ENCODE measurements at regions not wholly inside any gene's neighbourhood (a gene's known extent, or its start where the extent isn't known, plus 50 kb on each side); places are given as distances from the start of the nearest gene placed in this dataset.

DNA sequence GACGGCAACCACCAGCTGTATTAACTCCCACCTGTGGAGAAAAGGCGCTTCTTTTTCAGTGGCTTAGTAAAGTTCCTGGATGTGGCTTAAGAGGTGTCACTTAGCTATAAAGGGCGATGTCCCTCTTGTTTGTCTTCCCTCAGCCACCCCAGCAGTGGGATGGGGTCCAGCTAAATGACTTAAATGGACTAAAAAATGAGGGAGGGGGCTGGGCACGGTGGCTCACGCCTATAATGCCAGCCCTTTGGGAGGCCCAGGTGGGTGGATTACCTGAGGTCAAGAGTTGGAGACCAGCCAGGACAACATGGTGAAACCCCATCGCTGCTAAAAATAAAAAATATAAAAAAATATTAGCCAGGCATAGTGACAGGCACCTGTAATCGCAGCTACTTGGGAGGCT is 667.5 kb upstream of the RBFOX1 start:
- DNase-seq (ENCODE audit: low read depth): no peak

DNA sequence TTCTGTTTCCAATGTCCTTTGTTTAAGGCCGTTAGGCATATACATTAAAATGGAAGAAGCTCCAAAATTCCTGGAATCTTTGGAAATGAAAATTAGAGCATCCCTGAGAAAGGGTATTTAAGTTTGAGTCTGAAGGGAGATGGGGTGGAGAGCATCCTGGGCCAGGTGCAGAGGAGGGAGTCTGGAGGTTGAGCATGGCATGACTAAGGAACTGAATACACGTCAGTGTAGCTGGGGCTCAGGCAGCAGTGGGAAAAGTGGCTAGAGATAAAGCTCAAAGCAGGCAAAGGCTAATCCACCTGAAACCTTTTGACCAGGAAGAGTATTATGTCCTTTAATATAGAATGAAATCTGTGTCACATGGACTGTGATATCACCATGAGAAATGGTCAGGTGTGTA is 669.0 kb upstream of the RBFOX1 start:
- no peak for DNase-seq (ENCODE audit: low read depth)

DNA sequence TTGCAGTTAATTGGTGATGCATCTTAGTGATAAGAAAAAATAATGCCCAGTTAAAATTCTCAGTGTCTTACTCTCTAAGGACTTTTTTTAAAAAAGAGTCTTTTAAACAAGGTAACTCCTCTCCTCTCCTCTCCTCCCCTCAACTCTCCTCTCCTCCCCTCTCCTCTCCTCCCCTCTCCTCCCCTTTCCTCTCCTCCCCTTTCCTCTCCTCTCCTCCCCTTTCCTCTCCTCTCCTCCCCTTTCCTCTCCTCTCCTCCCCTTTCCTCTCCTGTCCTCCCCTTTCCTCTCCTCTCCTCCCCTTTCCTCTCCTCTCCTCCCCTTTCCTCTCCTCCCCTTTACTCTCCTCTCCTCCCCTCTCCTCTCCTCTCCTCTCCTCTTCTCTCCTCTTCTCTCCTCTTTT is 675.9 kb upstream of the RBFOX1 start:
- DNase-seq (ENCODE audit: low read depth): no peak

DNA sequence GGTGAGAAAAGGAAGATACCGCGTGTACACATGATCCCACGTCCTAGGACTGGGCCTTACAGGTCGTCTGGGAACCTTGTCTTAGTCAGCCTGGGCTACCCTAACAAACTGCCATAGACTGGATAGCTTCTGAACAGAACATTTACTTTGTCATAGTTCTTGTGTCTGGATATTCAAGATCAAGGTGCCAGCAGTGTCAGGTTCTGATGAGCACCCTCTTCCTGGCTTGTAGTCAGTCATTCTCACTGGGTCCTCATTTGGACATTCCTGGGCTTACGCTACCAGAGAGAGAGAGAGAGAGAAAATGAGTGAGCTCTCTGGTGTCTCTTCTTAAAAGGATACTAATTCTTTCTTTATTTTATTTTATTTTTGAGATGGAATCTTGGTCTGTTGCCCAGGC is 685.8 kb upstream of the RBFOX1 start:
- no peak for DNase-seq (ENCODE audit: low read depth)

DNA sequence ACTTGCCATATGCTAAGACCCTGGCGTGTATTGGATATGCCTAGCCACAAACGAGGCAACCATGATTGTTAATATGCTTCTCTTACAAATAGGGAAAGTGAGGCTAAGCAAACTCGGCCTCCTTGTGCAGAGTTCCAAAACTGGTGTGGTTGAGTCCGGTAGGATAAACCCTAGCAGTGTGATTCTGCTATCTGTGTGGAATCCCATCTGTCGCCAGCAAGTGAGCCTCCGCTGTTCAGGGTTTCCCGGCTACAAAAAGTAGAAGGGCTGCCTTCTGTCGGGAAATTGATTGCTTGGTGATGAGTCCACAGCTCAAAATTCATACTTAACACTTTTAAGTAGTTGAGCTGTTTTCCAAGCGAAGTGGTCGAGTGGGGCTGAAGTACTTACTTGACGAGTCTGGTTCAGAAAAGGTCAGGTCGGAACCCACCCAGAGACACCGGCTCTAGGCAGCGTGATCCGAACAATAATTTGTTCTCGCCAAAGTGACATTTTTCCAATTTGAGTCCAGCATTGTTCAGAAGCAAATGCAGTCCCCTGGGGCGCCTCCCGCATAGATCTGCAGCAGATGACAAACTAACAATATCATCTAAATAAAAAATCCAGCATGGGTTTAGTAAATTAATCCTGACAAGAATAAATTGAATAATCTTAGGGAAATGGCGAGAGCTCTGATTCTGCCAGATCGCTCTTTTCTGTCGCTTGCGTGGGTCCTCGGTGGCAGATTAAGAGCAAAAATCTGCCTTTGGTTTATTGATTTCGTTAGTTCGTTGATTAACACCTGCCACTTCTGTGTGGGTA is 686.7 kb upstream of the RBFOX1 start:
- no peak for DNase-seq (ENCODE audit: low read depth)

DNA sequence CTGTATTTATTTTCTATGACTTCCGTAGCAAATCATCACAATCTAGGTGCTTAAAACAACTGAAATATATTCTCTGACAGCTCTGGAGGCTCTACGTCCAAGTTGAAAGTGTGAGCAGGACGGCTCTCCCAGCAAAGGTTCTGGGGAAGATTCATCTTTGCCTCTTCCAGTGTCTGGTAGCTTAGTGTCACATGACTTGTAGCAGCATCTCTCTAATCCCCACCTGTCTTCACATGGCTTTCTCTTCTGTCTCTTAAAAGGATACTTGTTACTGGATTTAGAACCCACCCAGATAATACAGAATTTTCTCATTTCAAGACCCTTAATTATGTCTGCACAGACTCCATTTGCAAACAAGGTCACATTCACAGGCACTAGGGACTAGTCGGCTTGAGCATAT is 687.7 kb upstream of the RBFOX1 start:
- no peak for DNase-seq (ENCODE audit: low read depth)

DNA sequence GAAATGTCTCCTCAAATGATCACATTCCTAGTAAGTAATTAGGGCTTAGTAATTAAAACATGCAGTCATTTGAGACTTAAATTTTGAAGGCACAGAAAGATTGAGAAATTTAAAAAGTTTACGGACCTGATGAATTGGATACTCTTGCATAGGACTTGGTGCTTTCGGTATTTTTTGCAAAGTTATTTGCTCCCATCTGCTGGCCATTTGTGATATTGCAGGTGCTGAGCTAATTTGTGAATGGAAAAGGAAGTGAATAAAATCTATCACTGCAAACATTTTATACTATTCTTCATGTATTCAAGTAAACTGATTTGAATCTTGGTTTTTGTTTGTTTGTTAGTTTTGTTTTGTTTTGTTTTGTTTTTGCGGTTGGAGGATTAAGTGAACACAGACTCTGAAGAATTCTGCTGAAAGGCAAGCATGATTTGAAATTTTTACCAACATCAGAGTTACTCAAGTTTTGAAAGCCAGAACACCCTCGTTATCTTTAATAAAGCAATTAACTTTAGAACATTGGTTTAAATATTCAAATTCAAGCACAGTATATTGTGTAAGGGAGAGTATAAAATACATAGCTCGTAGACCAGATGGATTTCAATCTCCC is 689.5 kb upstream of the RBFOX1 start:
- DNase-seq (ENCODE audit: low read depth): peak; percentile 35

DNA sequence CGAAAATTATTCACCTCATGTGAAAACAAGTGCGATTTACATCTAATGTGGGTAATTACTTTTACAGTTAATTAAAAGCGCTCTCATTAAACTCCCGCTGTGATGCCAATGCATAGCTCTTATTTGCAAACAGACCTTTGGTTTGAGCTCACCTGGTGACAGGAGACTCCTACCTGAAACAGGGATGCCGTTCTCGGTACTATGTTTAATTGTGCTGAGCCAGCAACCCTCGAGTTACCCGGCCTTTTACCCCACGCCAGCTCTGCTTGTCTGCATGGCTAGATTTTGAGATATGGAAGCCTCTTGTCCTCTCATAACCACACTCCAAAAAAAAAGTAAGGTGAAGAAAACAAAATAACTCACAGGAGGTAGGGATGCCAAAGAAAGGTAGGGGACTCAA is 690.4 kb upstream of the RBFOX1 start:
- DNase-seq (ENCODE audit: low read depth): no peak

DNA sequence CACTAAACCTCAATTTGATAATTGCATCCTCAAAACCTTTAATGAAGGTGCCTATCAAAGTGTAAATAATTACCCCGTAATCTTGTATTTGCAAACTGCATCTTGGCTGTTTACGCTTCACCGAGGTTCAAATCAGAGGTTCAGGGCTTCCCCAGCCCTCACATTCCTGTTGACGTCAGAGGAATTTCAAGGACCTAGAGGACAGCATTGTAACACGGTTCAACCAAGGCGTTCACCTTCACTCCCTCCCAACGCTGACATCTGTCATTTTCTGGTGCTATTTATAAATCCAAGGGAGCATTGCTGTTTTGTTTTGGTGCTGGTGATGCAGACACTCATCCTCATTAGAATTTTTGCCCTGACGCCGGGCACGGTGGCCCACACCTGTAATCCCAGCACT is 691.6 kb upstream of the RBFOX1 start:
- no peak for DNase-seq (ENCODE audit: low read depth)

DNA sequence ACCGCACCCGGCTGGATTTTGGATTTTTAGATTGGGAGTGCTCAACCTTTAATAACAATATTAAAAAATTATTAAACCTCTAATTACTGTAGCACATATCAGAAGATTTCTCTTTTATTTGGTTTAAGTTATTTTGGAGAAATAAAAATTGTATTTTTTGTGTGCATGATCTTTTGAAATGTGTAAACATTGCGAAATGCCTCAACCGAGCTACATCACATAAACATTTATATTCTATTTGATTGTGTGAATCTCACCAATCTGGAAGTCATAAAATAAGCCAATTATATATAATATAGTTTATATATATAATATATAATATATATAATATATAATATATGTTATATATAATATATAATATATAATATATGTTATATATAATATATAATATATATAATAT is 696.2 kb upstream of the RBFOX1 start:
- DNase-seq (ENCODE audit: low read depth): no peak

DNA sequence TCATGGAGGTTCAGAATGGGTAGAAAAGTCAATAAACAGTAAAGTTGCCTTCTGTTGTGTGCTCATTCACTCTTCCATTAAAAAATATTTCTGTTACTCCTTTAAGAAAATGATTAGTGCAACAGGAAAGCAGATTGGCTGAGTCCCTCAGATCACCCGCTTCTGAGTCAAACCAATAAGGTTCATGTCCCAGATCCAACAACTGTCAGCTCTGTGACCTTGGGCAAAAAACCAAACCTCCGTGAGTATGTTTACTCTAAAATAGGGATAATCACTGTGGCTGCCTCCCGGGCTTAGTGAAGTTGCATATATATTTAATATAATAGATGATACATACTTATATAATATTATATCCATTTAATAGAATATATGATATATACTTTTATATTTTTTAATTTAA is 698.5 kb upstream of the RBFOX1 start:
- DNase-seq (ENCODE audit: low read depth): no peak

DNA sequence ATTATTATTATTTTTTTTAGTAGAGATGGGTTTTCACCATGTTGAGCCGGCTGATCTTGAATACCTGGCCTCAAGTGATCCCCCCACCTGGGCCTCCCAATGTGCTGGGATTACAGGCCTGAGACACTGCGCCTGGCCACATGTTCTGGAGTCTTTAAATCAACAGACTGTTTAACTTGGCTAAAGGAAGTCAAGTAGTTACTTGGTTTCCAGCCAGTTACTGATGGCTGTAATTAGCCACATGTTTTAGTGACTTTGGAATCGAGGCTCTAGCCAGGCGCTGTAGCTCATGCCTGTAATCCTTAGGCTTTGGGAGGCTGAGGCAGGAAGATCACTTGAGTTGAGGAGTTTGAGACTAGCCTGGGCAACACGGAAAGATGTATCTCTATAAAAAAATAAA is 699.2 kb upstream of the RBFOX1 start:
- no peak for DNase-seq (ENCODE audit: low read depth)

DNA sequence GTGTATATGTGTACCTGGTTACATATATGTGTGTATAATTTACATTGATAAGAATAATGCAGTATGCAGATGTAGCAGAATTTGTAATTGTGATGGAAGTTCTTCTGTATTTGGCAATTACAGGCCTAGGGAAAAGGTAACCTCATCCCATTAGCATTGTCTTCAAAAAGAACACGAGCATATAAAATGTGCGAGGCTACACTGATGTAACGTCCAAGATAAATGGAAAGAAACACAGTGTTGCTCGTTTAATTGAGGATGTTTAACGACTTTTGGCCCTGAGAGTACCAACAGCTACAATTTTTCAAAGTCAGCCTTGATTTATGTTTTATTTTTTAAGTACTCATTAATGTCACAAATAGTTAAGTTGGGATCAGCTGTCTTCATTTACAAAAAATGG is 703.5 kb upstream of the RBFOX1 start:
- no peak for DNase-seq (ENCODE audit: low read depth)

DNA sequence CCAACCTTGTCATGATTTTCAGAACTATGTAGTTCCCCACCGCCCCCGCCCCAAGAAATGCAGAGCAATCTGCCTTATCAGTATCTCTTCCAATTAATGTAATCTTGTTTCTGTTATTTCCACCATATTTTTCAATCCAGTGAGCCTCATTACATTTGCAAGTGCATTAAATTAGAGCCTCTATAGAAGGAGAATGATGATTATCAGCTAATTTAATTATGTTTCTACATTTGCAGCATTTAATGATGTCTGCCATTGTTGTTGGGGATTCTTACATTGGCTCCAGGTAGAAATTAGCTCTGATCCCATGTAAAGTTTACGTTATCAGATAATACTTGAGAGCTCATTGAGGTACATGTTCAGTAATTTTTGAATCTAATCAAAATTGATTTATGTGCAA is 707.0 kb upstream of the RBFOX1 start:
- DNase-seq (ENCODE audit: low read depth): no peak

DNA sequence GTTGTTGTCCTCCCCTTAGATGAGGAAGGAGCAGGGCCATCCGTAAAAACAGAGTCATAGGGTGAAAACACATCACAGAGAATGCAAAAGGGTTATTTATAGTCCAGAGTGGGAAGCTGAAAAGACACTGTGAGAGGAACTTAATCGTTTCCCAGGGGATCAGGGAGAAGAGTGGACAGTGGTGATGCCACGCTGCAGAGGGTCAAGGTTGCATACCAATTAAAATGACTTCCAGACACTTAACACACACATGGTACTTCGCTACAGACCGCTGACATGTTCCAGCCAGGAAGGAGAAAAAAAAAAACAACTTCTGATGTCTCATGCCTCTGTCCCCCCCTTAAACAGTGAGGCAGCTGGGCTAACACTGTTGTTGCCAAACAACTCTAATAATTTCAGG is 713.8 kb upstream of the RBFOX1 start:
- DNase-seq (ENCODE audit: low read depth): no peak

DNA sequence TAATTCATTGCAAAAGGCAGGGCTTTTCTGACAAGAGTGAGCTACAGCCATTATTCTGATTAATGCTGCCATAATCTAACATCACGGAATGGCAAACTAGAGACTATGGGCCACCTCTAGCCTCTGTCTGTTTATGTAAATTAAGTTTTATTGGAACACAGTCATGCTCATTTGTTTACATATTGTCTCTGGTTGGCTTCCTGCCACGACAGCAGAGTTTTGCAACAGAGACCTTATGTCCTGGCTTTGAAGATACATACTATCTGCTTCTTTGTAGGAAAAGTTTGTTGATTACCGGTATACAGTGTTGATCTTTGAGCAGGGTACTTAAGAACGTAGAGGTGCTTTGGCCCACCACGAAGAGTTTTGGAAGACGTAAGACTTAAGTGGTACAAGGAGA is 715.9 kb upstream of the RBFOX1 start:
- no peak for DNase-seq (ENCODE audit: low read depth)

DNA sequence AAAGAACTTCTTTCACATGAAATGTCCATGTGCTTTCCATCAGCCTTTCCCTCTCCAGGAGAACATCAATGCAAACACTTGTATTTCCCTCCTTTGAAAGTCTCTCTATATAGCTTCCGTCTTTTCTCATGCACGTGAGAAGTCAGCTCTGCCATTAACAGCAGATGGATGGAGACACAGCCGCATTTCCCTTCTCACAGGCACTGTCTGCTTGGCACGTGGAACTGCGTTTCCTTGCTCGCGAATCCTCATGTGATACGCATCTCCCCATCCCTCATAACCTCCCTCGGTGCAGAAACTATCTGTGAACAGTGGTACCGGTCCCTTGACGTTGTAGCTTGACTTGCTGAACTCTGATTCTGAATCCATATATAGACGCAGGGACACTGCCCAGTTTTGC is 717.0 kb upstream of the RBFOX1 start:
- DNase-seq (ENCODE audit: low read depth): no peak

DNA sequence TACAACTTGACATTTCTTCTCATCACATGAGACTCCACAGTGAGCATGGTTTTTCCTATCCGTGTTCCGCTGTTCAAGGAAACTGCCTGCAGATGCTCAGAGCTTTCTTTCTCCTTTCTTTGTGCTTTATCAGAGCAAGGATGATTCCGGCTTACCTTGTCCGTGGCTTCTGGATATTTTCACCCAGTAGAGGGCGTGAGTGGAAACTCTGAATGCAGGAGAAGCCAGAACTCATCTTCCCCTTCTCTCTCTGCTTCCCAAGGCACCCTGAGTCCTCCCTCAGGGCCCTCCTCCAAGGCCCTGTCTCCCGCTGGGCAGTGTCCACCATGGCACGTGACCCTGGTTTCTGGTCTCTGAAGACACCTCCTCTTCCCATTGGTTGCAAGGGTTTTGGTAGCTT is 721.1 kb upstream of the RBFOX1 start:
- no peak for DNase-seq (ENCODE audit: low read depth)

DNA sequence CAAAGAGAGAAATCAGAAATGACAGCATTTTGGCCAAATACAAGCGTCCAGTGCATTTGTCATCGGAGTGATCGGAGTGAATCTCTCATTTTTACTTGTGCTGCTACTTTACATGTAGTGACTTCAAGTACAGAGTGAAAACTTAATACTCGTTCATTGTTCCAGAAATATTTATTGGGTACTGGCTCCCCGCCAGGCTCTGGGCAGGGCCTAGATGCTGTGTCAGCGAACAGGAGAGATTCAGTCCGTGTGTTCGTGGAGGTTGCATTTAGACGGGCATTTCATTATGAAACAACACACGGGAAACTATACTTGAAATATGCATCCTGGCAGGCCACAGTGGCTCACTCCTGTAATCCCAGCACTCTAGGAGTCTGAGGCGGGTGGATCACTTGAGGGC is 727.2 kb upstream of the RBFOX1 start:
- no peak for DNase-seq (ENCODE audit: low read depth)

DNA sequence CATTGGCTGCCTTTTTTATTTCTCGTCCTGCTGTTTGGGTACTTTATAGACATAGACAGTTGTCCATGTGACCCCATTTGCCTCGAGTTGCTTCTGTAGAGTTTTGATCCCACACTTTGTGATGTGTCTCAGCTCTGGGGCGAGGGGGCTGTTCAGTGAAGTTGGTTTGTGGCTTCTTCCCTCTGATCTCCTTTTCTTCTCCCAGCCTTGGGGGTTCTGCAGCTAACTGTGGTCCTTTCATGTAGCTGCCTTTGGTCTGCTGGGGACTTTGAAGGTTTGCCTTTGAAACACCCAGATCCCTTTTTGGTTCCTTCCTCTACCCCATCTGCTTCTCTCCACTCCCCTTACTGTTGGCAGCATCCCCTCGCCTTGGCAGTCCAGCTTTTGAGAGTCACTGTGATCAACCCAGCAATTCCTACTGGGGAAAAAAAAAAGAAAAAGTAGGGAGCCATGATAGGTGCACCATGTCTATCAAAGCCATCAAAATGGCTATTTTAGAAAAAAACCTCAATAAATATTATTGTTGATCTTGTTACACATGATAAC is 728.8 kb upstream of the RBFOX1 start:
- no peak for DNase-seq (ENCODE audit: low read depth)

DNA sequence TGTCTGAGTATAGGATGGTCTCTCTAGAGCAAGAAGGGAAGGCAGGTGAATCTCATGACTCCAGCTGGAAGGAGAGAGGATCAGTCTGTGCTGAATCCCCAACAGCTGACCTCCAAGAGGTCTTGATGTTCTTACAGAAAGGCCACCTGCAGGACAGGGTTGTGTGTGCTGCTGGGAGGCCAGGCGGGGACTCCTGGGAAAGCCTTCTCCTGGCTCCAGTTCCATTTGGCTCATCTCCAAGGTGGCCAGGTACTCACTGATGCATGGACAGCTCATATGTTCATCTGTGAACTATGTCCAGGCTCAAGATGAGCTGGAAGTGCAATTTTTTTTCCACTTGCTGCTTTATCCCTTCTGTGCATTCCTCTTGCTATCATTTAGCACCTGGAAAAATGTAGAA is 730.2 kb upstream of the RBFOX1 start:
- no peak for DNase-seq (ENCODE audit: low read depth)

DNA sequence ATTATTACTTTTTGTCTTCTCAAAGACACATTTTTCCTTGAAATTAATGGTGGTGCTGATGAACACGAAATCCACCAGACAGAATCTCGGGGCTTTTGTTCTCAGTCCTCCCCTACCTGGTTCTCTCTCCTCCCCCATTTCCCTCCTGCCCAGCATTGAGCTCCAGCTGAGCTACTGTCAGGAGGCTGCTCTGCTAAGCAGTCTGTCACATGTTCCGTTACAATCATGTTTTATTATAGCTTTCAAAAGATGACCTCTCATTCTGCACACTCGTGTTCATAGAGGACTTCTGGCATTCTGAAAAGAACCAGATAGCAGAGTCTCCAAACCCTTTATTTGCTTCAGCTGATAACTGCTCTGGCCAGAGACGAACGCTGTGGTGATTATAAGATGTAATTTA is 732.5 kb upstream of the RBFOX1 start:
- no peak for DNase-seq (ENCODE audit: low read depth)

DNA sequence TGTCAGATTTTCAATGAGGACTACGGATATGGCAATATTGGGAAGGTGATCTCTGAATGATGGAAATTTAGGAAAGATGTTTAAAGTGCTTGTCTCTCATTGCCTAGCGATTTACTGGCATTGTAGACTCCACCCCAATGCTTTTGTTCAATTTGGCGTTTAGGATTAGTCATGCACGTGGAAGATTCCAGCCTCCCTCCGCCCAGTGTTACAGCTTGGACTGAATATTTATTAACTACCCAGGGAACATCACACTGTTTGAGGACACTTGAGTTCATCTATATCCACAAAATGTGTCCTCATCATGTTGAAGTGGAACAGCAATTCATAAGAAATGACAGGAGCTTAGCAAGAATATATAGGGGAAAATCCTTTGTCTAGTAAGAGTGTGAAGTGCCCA is 738.8 kb upstream of the RBFOX1 start:
- DNase-seq (ENCODE audit: low read depth): no peak

DNA sequence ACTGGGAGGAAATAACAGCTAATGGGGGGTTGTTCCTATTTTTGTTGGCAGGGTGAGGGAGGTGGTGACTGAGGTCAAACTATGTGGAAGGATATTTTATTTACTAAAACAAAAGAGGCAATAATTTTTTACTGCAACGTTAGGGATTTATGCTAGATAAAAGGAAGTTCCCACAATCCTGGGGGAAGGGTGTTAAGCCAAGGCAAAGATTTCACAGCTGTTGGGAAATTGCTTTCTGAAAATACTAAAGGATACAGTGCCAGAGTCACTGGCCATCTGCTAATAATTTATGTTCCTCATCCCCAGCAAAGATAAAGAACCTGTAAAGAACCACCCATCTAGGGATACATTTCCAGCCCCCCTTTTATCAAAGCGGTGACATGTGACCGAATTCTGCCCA is 756.0 kb upstream of the RBFOX1 start:
- no peak for DNase-seq (ENCODE audit: low read depth)

All from fibroblast of gingiva (primary cell).